H1 (cell line): ENCODE measurements at regions not wholly inside any gene's neighbourhood (a gene's known extent, or its start where the extent isn't known, plus 50 kb on each side); places are given as distances from the start of the nearest gene placed in this dataset.
"Not testable (repeated sequence)": the region's sequence is repeated elsewhere in the genome, so short reads cannot be mapped to it uniquely, and the experiment has no call there.

Source experiments
- CTCF ChIA-PET: fragments of 300-600 bp; sonication (Branson Sonifier 250); formaldehyde crosslinking; loops from one replicate; lab custom pipeline; 2021; ENCODE audit not compliant: partially characterized antibody; lab: Charles Lee
- POLR2A ChIA-PET: fragments of 300-600 bp; sonication (Branson Sonifier 250); formaldehyde crosslinking; loops from one replicate; lab custom pipeline; 2021; ENCODE audit warnings: inconsistent platforms; ENCODE audit not compliant: partially characterized antibody; lab: Charles Lee
- DNase-seq, 2 experiments: peaks; one replicate each; pipeline versions ENCODE4 v3.0.0 to v3.0.0-alpha.2; 2010 to 2022; ENCODE audit warnings: low spot score in 2 of 2, low read depth in 1 of 2, mixed read lengths in 1 of 2
- FAIRE-seq: peaks from 2 replicates; lab custom pipeline; 2011; peaks lifted over from hg19 to GRCh38; lab: Jason Lieb, UNC
- H2AFZ ChIP-seq: 2 replicates; pipeline ENCODE4 v1.8.1; 2012; ENCODE audit warnings: low read length, inconsistent platforms
- H2AK5ac ChIP-seq: 2 replicates; pipeline ENCODE4 v1.6.1; 2013; ENCODE audit warnings: low read depth, low read length
- H2BK120ac ChIP-seq: replicated peaks from 2 replicates; pipeline ENCODE3; 2013; ENCODE audit warnings: low read depth, low read length, inconsistent platforms
- H2BK12ac ChIP-seq: 2 replicates; pipeline ENCODE4 v1.6.1; 2013; ENCODE audit warnings: low read depth, low read length
- H2BK15ac ChIP-seq: 2 replicates; pipeline ENCODE4 v1.6.1; 2013; ENCODE audit warnings: low read length
- H2BK20ac ChIP-seq: 2 replicates; pipeline ENCODE4 v1.6.1; 2013; ENCODE audit warnings: low read length
- H2BK5ac ChIP-seq: 2 replicates; pipeline ENCODE4 v1.6.1; 2013; ENCODE audit warnings: low read depth, low read length
- H3K14ac ChIP-seq: 2 replicates; pipeline ENCODE4 v1.6.1; 2013; ENCODE audit warnings: inconsistent platforms; ENCODE audit not compliant: insufficient read length
- H3K18ac ChIP-seq: 2 replicates; pipeline ENCODE4 v1.6.1; 2013; ENCODE audit warnings: low read length; ENCODE audit errors: extremely low read depth
- H3K23ac ChIP-seq: 2 replicates; pipeline ENCODE4 v1.6.1; 2013; ENCODE audit warnings: inconsistent platforms; ENCODE audit not compliant: insufficient read length
- H3K23me2 ChIP-seq: 2 replicates; pipeline ENCODE4 v1.6.1; 2013; ENCODE audit warnings: low read depth, low read length
- H3K27ac ChIP-seq: 2 replicates; pipeline ENCODE4 v1.6.1; 2011; ENCODE audit warnings: low read depth, low read length, inconsistent platforms
- H3K27me3 ChIP-seq, 4 experiments: replicated peaks in 1 of 4; 1 replicate in 1 of 4; 2 replicates in 3 of 4; pipeline versions ENCODE4 v1.6.1 to v1.8.1; 2011 to 2013; ENCODE audit warnings: low read length in 3 of 4, mild to moderate bottlenecking in 3 of 4, inconsistent platforms in 2 of 4, mixed read lengths in 2 of 4, moderate library complexity in 1 of 4; ENCODE audit not compliant: control insufficient read depth in 3 of 4, insufficient read depth in 3 of 4; ENCODE audit errors: extremely low read depth in 1 of 4
- H3K36me3 ChIP-seq, 4 experiments: 2 replicates each; pipeline versions ENCODE4 v1.6.1 to v1.8.1; 2011 to 2013; ENCODE audit warnings: mild to moderate bottlenecking in 4 of 4, low read length in 3 of 4, moderate library complexity in 2 of 4, control low read depth in 1 of 4, inconsistent platforms in 1 of 4; ENCODE audit not compliant: insufficient read depth in 4 of 4, control insufficient read depth in 2 of 4
- H3K4ac ChIP-seq: replicated peaks from 2 replicates; pipeline ENCODE3; 2013; ENCODE audit warnings: low read length, low read depth, mixed read lengths, inconsistent platforms; ENCODE audit not compliant: insufficient read length
- H3K4me1 ChIP-seq, 4 experiments: replicated peaks in 1 of 4; 1 replicate in 1 of 4; 2 replicates in 3 of 4; pipeline versions ENCODE4 v1.6.1 to v1.8.1; 2011 to 2013; ENCODE audit warnings: low read length in 3 of 4, inconsistent platforms in 2 of 4, mixed read lengths in 1 of 4; ENCODE audit not compliant: insufficient read depth in 4 of 4, control insufficient read depth in 3 of 4
- H3K4me2 ChIP-seq, 2 experiments: 2 replicates each; pipeline versions ENCODE4 v1.6.1 to v1.8.1; 2011 to 2013; ENCODE audit warnings: low read depth in 2 of 2, low read length in 2 of 2, control low read depth in 1 of 2, inconsistent platforms in 1 of 2, mild to moderate bottlenecking in 1 of 2; ENCODE audit not compliant: insufficient read depth in 1 of 2
- H3K4me3 ChIP-seq, 4 experiments: fragments of 200-600, 300-600 bp in 1 of 4; sonication (generic), shearing (Covaris generic), sonication (Bioruptor Twin) in 1 of 4; 2 replicates each; pipeline versions ENCODE4 v1.5.1 to v1.8.1; 2011 to 2016; ENCODE audit warnings: low read length in 4 of 4, low read depth in 3 of 4, control low read depth in 2 of 4, inconsistent platforms in 2 of 4, mild to moderate bottlenecking in 2 of 4, mixed read lengths in 1 of 4, moderate library complexity in 1 of 4; ENCODE audit not compliant: insufficient read depth in 2 of 4; ENCODE audit errors: extremely low read depth in 1 of 4
- H3K56ac ChIP-seq: replicated peaks from 2 replicates; pipeline ENCODE3; 2013; ENCODE audit warnings: low read depth, mild to moderate bottlenecking, mixed read lengths, low read length, inconsistent platforms; ENCODE audit not compliant: insufficient read length
- H3K79me1 ChIP-seq: 2 replicates; pipeline ENCODE4 v1.6.1; 2013; ENCODE audit warnings: low read depth, low read length, control low read depth
- H3K79me2 ChIP-seq, 2 experiments: 2 replicates each; pipeline versions ENCODE4 v1.6.1 to v1.8.1; 2012 to 2013; ENCODE audit warnings: low read length in 2 of 2, mild to moderate bottlenecking in 2 of 2, inconsistent platforms in 1 of 2; ENCODE audit not compliant: insufficient read depth in 2 of 2, control insufficient read depth in 1 of 2
- H3K9ac ChIP-seq, 4 experiments: replicated peaks in 1 of 4; 1 replicate in 1 of 4; 2 replicates in 3 of 4; pipeline versions ENCODE4 v1.6.1 to v1.8.1; 2011 to 2013; ENCODE audit warnings: low read depth in 3 of 4, low read length in 3 of 4, control low read depth in 2 of 4, mild to moderate bottlenecking in 2 of 4, moderate library complexity in 2 of 4, inconsistent platforms in 1 of 4; ENCODE audit errors: extremely low read depth in 1 of 4
- H3K9me3 ChIP-seq, 2 experiments: 2 replicates each; pipeline versions ENCODE4 v1.6.1 to v1.8.1; 2012 to 2013; ENCODE audit warnings: mild to moderate bottlenecking in 2 of 2, moderate library complexity in 2 of 2, control low read depth in 1 of 2, inconsistent platforms in 1 of 2, low read depth in 1 of 2, low read length in 1 of 2, mixed read lengths in 1 of 2; ENCODE audit not compliant: insufficient read depth in 2 of 2
- H4K20me1 ChIP-seq, 2 experiments: replicated peaks in 1 of 2; 2 replicates each; pipeline versions ENCODE3 to v1.8.1; 2011 to 2013; ENCODE audit warnings: inconsistent platforms in 2 of 2, low read length in 2 of 2, mild to moderate bottlenecking in 1 of 2; ENCODE audit not compliant: insufficient read depth in 2 of 2, control insufficient read depth in 1 of 2
- H4K5ac ChIP-seq: 2 replicates; pipeline ENCODE4 v1.6.1; 2013; ENCODE audit warnings: low read length, low read depth, mixed read lengths, inconsistent platforms; ENCODE audit not compliant: insufficient read length
- H4K8ac ChIP-seq: 2 replicates; pipeline ENCODE4 v1.8.0; 2013; ENCODE audit warnings: mild to moderate bottlenecking, moderate library complexity, low read length, inconsistent platforms; ENCODE audit not compliant: insufficient read depth; ENCODE audit errors: extremely low read depth
- H4K91ac ChIP-seq: replicated peaks from 2 replicates; pipeline ENCODE3; 2013; ENCODE audit warnings: low read length, mixed read lengths, inconsistent platforms; ENCODE audit not compliant: insufficient read length
- WGBS, 2 experiments: shearing (Covaris generic) in 1 of 2; methylation state at CpG; one replicate each; pipeline versions ENCODE4 v1.1.6 to v1.1.7; 2013 to 2015; ENCODE audit warnings: low lambda C conversion rate in 2 of 2, mixed read lengths in 2 of 2, inconsistent platforms in 1 of 2, low coverage in 1 of 2, missing lambda C conversion rate in 1 of 2; ENCODE audit not compliant: insufficient replicate concordance in 2 of 2, insufficient coverage in 1 of 2, insufficient read length in 1 of 2; ENCODE audit errors: extremely low coverage in 1 of 2, missing lambda C conversion rate in 1 of 2; 5-methylcytosine and 5-hydroxymethylcytosine counted together

GRCh38 chr3:187862701-187863277 lies 117.5 kb upstream of the BCL6 start:
- H2BK15ac ChIP-seq, H2AFZ ChIP-seq, H3K9ac ChIP-seq, H4K91ac ChIP-seq, H3K27me3 ChIP-seq, H2BK120ac ChIP-seq, FAIRE-seq, H3K23ac ChIP-seq, H2BK12ac ChIP-seq, H4K20me1 ChIP-seq, H3K79me2 ChIP-seq, H2AK5ac ChIP-seq, H3K27ac ChIP-seq, H3K79me1 ChIP-seq, H3K23me2 ChIP-seq, H3K4ac ChIP-seq, H3K9me3 ChIP-seq, H2BK5ac ChIP-seq, H4K5ac ChIP-seq, H3K4me1 ChIP-seq, H3K4me2 ChIP-seq, H4K8ac ChIP-seq, H3K14ac ChIP-seq, H3K18ac ChIP-seq, H2BK20ac ChIP-seq, H3K36me3 ChIP-seq, H3K56ac ChIP-seq: not testable (repeated sequence)
- WGBS, 2 experiments, result no CpG with 5 or more reads among the region's 22 CpGs
- CTCF ChIA-PET, result interaction anchor here (0.6 kb wide), 1 partner anchor 853 kb away, joined by 3 read pairs; no protein-coding TSS in a partner anchor
- DNase-seq, result peak in 1 of 2 experiments; percentile 72
- H3K4me3 ChIP-seq, result peak overlapping the region in 2 of 4 experiments; percentile 23 to 40; a peak in 1 of 8 replicates
- POLR2A ChIA-PET, result interaction anchor here (0.7 to 1.4 kb wide), 3 partner anchors 14 to 76 kb away, joined by 3 to 4 read pairs (median 3); no protein-coding TSS in a partner anchor
